ENCODE measurements at regions not wholly inside any gene's neighbourhood (a gene's known extent, or its start where the extent isn't known, plus 50 kb on each side); places are given as distances from the start of the nearest gene placed in this dataset.
"Not testable (repeated sequence)": the region's sequence is repeated elsewhere in the genome, so short reads cannot be mapped to it uniquely, and the experiment has no call there.

- no peak for DNase-seq (ENCODE audit: low spot score)
Measured at GRCh38 chr6:133106934-133107333, 134.2 kb upstream of the EYA4 start.

- DNase-seq (ENCODE audit: low spot score): no peak
Measured at GRCh38 chr6:133108419-133108818, 132.7 kb upstream of the EYA4 start.

GRCh38 chr6:133114973-133115372 is 126.2 kb upstream of the EYA4 start:
- DNase-seq (ENCODE audit: low spot score): no peak

- DNase-seq (ENCODE audit: low spot score): no peak
Measured at GRCh38 chr6:133115946-133116345, 125.2 kb upstream of the EYA4 start.

GRCh38 chr6:133128191-133128590 is 113.0 kb upstream of the EYA4 start:
- DNase-seq (ENCODE audit: low spot score): no peak

- DNase-seq (ENCODE audit: low spot score): no peak
Measured at GRCh38 chr6:133129556-133129955, 111.6 kb upstream of the EYA4 start.

- DNase-seq (ENCODE audit: low spot score): peak; percentile 64
Measured at GRCh38 chr6:133130863-133131262, 110.3 kb upstream of the EYA4 start.

GRCh38 chr6:133131621-133132465 is 109.3 kb upstream of the EYA4 start:
- DNase-seq (ENCODE audit: low spot score): no peak

- no peak for DNase-seq (ENCODE audit: low spot score)
Measured at GRCh38 chr6:133132466-133132971, 108.6 kb upstream of the EYA4 start.

GRCh38 chr6:133136177-133136880 is 104.8 kb upstream of the EYA4 start:
- DNase-seq (ENCODE audit: low spot score): no peak

- not testable (repeated sequence) for DNase-seq (ENCODE audit: low spot score)
Measured at GRCh38 chr6:133147470-133148184, 93.5 kb upstream of the EYA4 start.

- DNase-seq (ENCODE audit: low spot score): no peak
Measured at GRCh38 chr6:133156689-133157088, 84.5 kb upstream of the EYA4 start.

GRCh38 chr6:133157995-133158394 is 83.2 kb upstream of the EYA4 start:
- DNase-seq (ENCODE audit: low spot score): no peak

GRCh38 chr6:133159255-133159795 is 81.8 kb upstream of the EYA4 start:
- no peak for DNase-seq (ENCODE audit: low spot score)

- no peak for DNase-seq (ENCODE audit: low spot score)
Measured at GRCh38 chr6:133160536-133160935, 80.6 kb upstream of the EYA4 start.

GRCh38 chr6:133165235-133165634 is 75.9 kb upstream of the EYA4 start:
- DNase-seq (ENCODE audit: low spot score): no peak

- DNase-seq (ENCODE audit: low spot score): no peak
Measured at GRCh38 chr6:133166766-133167165, 74.4 kb upstream of the EYA4 start.

- no peak for DNase-seq (ENCODE audit: low spot score)
Measured at GRCh38 chr6:133169901-133170300, 71.3 kb upstream of the EYA4 start.

- DNase-seq (ENCODE audit: low spot score): no peak
Measured at GRCh38 chr6:133170602-133171001, 70.6 kb upstream of the EYA4 start.

- no peak for DNase-seq (ENCODE audit: low spot score)
Measured at GRCh38 chr6:133171989-133172604, 69.1 kb upstream of the EYA4 start.

- DNase-seq (ENCODE audit: low spot score): no peak
Measured at GRCh38 chr6:133173276-133173675, 67.9 kb upstream of the EYA4 start.

- no peak for DNase-seq (ENCODE audit: low spot score)
Measured at GRCh38 chr6:133179481-133179880, 61.7 kb upstream of the EYA4 start.

Measured in mucosa of gallbladder (tissue), 1 donor.